Psoas muscle (tissue), 7 donors: ENCODE measurements at regions not wholly inside any gene's neighbourhood (a gene's known extent, or its start where the extent isn't known, plus 50 kb on each side); places are given as distances from the start of the nearest gene placed in this dataset.

Experiments used
- ATAC-seq, 4 donors: fragments of 200-7000 bp; cut with Tn5 transposase; one replicate each; pipeline ENCODE4 v1.9.1; 2020; ENCODE audit warnings: moderate library complexity in 3 of 4, mild to moderate bottlenecking in 2 of 4
- DNase-seq, 2 donors: peaks; one replicate each; pipeline ENCODE4 v3.0.0-alpha.2; 2020
- H3K27ac ChIP-seq: fragments of 200-600 bp; one replicate; pipeline ENCODE4 v1.8.0; 2022
- H3K27me3 ChIP-seq, 3 donors: fragments of 200-600 bp in 1 of 3; one replicate each; pipeline versions ENCODE4 v1.6.1 to v1.8.0; 2013 to 2022; ENCODE audit warnings: low read length in 2 of 3, mild to moderate bottlenecking in 2 of 3, moderate library complexity in 1 of 3; ENCODE audit not compliant: insufficient read depth in 3 of 3
- H3K36me3 ChIP-seq, 2 donors: fragments of 200-600 bp in 1 of 2; one replicate each; pipeline versions ENCODE4 v1.6.1 to v1.8.0; 2013 to 2022; ENCODE audit warnings: low read depth in 1 of 2, mild to moderate bottlenecking in 1 of 2, moderate library complexity in 1 of 2; ENCODE audit not compliant: insufficient read depth in 1 of 2
- H3K4me1 ChIP-seq: fragments of 200-600 bp; one replicate; pipeline ENCODE4 v1.8.0; 2022
- H3K4me3 ChIP-seq: fragments of 200-600 bp; one replicate; pipeline ENCODE4 v1.8.0; 2022; ENCODE audit warnings: mild to moderate bottlenecking
- H3K9me3 ChIP-seq: fragments of 200-600 bp; one replicate; pipeline ENCODE4 v1.8.0; 2022
- WGBS, 3 donors: extraction: QIAGEN DNeasy Blood & Tissue Kit; methylation state at CpG; one replicate each; pipeline versions ENCODE4 v1.1.6 to v1.1.7; 2013; 5-methylcytosine and 5-hydroxymethylcytosine counted together
- intact Hi-C, 2 donors: fragments of 100-400 bp; cut with DNase I; formaldehyde crosslinking; loops; one replicate each; pipeline versions ENCODE4 v1.11.0 to v1.14.2; 2022
- TF ChIP-seq, protein P1 (sequence below): fragments of 200-600 bp; IDR thresholded peaks from one replicate; pipeline ENCODE4 v1.8.0; 2022; ENCODE audit warnings: antibody characterized with exemption
- donor health status: healthy with polysubstance abuse.
- donor health status: DM: no; HTN: no; CAD: no; lungs with moderate emphysema.
- donor health status: Bipolar disorder and iron deficiency.
- donor health status: healthy.
- donor health status: DM: yes; HTN: yes; CAD: no.
- donor health status: DM: no; HTN: no; CAD: no.
- donor health status: DM: yes; HTN: yes; CAD: no.

DNA sequence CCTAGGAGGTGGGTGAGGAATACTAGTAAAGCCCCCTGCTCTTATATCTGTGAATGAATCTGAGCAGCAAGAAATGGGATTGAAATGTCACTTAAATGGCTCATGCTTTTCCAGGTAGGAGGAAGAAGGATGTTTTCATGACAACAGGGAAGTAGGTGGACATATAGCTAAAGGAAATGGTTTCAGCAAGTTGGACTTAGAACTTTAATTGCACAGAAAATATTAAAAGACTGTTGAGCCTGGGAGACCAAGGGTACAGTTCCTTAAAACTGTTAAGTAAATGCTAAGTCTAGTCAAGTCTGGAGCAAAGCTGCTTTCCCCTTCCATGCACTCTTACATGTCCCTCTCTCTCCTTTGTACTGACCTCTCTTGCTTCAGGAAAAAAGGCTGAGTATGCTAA is 301.3 kb downstream of the HGF start:
- ATAC-seq = no peak
- Histone ChIP-seq H3K4me3 (no peak overlapping the region), H3K27ac (no peak overlapping the region), H3K4me1 (no peaks in the 10 kb centered on the region), H3K36me3 (no peaks in the 10 kb centered on the region), H3K9me3 (no peaks in the 10 kb centered on the region), H3K27me3 (no peaks in the 10 kb centered on the region)
- TF ChIP-seq, protein P1, sequence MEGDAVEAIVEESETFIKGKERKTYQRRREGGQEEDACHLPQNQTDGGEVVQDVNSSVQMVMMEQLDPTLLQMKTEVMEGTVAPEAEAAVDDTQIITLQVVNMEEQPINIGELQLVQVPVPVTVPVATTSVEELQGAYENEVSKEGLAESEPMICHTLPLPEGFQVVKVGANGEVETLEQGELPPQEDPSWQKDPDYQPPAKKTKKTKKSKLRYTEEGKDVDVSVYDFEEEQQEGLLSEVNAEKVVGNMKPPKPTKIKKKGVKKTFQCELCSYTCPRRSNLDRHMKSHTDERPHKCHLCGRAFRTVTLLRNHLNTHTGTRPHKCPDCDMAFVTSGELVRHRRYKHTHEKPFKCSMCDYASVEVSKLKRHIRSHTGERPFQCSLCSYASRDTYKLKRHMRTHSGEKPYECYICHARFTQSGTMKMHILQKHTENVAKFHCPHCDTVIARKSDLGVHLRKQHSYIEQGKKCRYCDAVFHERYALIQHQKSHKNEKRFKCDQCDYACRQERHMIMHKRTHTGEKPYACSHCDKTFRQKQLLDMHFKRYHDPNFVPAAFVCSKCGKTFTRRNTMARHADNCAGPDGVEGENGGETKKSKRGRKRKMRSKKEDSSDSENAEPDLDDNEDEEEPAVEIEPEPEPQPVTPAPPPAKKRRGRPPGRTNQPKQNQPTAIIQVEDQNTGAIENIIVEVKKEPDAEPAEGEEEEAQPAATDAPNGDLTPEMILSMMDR = no peak
- no peak for DNase-seq
- intact Hi-C loops = no loop called here

DNA sequence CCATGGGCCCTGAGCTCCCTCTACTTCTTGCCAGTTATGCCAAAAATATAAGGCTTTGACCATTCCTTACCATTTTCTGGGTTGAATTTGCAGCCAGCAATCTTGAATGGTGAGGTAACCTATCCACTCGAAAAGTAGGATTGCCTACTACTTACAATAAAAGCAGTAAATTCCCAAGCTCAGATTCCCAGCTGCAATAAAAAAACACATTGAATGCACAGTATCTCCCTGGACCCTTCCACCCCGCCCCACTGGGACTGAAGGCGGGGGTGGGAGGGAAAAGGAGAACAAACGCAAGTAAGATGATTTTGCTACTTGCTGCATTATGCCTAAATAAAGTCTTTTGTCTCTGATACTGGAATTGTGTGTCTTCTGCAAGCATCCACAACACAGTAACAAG is 301.9 kb downstream of the HGF start:
- intact Hi-C loops = no loop called here
- Histone ChIP-seq H3K4me1 (no peaks in the 10 kb centered on the region), H3K9me3 (no peaks in the 10 kb centered on the region), H3K27me3 (no peaks in the 10 kb centered on the region), H3K4me3 (no peak overlapping the region), H3K27ac (no peak overlapping the region), H3K36me3 (no peaks in the 10 kb centered on the region)
- DNase-seq (no peak), ATAC-seq (no peak)
- WGBS, 3 donors = 77 to 84% (median 79%) methylated on average over 4 of the region's 4 CpGs
- TF ChIP-seq, protein P1 = no peak

DNA sequence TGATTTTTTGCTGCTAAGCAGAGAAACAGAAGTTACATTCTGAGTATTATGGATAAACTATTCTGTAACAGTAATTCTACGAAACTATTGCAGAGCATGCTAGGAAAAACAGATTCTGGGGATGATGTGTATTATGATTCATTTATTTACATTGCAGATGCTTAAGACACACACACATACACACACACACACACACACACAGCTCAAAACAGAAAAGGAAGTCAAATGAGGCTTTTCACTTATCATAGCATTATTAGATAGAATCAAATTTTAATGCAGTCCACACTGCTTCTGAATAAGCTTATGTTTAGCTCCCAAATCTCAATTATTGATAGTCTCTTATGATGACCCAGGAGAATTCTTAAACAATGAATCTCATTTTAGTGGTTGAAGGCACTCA is 307.2 kb downstream of the HGF start:
- intact Hi-C loops = no loop called here

DNA sequence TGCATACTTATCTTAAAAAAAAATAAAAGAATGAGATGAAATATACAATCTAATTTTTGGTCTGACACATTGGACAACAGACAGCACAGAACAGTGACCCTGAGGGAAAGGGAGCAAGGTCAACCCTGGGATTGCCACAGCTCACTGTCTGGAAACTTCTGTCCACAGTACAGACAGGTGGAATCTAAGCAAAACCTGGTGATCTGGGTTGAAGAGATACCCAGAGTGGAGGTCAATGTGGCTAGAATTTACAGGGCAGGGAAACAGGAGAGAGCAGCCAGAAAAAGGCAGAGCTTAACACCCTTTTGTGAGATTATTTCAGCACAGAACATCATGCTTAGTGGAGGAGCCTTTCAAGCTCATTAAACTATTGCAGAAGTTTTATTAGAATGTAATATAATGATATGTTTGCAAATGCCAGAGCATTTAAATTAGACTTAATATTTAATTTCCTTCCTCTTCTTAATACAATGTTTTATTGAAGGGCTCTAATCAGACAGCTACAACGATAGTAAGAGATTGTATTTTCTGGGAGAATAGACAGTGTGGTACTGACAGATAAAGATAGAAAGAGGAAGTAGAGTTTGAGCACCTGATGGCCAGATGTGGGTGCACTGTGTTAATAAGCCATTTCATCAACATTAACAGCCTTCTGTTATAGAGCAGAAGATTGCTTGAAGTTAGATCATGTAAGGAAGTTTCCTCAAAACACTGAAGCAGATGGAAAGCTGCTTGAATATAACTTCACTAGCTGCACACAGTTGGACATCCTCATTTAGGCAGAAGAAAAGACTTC is 309.4 kb downstream of the HGF start:
- 41 to 74% (median 51%) methylated on average over 1 of the region's 1 CpG for WGBS, 3 donors
- Histone ChIP-seq H3K9me3 (no peaks in the 10 kb centered on the region), H3K4me3 (no peak overlapping the region), H3K4me1 (no peaks in the 10 kb centered on the region), H3K27me3 (no peaks in the 10 kb centered on the region), H3K27ac (no peak overlapping the region), H3K36me3 (no peaks in the 10 kb centered on the region)
- ATAC-seq (no peak), DNase-seq (no peak)
- intact Hi-C loops = no loop called here
- TF ChIP-seq, protein P1 = no peak

More for the DNA sequence above, 307.2 kb downstream of the HGF start:
- Histone ChIP-seq H3K9me3 (no peaks in the 10 kb centered on the region), H3K27me3 (no peaks in the 10 kb centered on the region), H3K36me3 (no peaks in the 10 kb centered on the region), H3K4me3 (no peak overlapping the region), H3K4me1 (no peaks in the 10 kb centered on the region), H3K27ac (no peak overlapping the region)
- DNase-seq (no peak), ATAC-seq (no peak)
- TF ChIP-seq, protein P1 = no peak
- WGBS, 3 donors = 83 to 100% (median 90%) methylated on average over 1 of the region's 1 CpG

DNA sequence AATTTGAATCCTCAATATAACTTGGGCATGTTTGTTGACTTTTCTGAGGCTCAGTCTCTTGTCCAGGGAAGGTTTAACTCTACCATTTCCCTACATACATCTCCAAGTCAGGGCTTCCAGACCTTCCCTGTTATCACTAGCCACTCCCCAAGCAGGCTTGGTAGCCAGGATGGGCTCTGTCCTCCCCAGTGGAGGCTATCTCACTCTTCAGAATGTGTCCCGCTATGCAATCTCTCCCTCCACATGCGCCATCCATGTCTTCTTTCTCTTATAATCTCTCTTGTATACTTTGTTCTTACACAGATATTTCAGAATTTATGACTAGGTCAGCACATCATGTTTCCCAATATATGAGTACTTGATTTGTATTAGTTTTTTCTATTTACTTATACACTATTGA is 310.4 kb downstream of the HGF start:
- no peak overlapping the region for H3K27ac ChIP-seq
- no peak for ATAC-seq
- no peaks in the 10 kb centered on the region for H3K27me3 ChIP-seq
- no peaks in the 10 kb centered on the region for H3K4me1 ChIP-seq
- TF ChIP-seq, protein P1 = no peak
- H3K9me3 ChIP-seq = no peaks in the 10 kb centered on the region
- no peak for DNase-seq
- WGBS, 3 donors = 97 to 98% (median 98%) methylated on average over 2 of the region's 2 CpGs
- H3K36me3 ChIP-seq = no peaks in the 10 kb centered on the region
- H3K4me3 ChIP-seq = no peak overlapping the region
- intact Hi-C loops = loop anchor here (5.0 to 10.0 kb wide), 2 partner anchors 535 to 537 kb away; no protein-coding TSS in a partner anchor
